ENCODE measurements at regions not wholly inside any gene's neighbourhood (a gene's known extent, or its start where the extent isn't known, plus 50 kb on each side); places are given as distances from the start of the nearest gene placed in this dataset.
"Not testable (repeated sequence)": the region's sequence is repeated elsewhere in the genome, so short reads cannot be mapped to it uniquely, and the experiment has no call there.

DNA sequence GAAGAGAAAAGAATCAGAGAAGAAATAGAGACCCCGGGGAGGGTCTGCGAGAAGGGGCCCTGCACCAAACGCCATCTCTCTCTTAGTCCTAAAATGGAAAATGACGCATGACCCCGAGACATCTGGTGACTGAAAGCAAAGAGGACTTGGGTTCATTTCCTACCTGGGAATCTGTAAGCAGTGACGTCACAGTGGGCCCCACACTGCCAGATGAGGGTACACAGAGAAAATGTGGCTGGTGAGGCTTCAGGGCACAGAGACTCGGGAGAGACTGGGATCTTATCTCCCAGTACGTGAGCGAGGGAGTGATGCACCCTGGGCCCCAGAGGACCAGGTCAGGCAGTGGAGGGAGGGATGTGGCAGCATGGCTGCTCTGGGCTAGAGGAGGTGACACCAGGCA is 288.1 kb upstream of the SFSWAP start:
- no peak for DNase-seq

DNA sequence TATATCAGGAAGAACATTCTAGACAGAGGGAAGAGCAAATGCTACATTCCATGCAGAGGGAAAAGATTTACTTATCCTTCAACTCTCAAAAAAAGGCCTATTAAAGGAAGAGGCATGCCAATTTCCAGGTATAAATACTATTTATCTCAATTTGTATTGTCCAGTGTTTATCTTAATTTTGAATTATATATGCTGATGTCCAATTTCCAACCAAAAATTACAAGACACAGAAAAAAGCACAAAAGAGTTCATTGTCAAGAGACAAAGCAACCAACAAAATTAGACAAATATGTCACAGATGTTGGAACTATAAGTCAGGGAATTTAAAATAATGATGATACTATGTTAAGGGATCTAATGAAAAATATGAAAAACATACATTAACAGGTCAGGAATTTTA is 286.6 kb upstream of the SFSWAP start:
- no peak for DNase-seq

DNA sequence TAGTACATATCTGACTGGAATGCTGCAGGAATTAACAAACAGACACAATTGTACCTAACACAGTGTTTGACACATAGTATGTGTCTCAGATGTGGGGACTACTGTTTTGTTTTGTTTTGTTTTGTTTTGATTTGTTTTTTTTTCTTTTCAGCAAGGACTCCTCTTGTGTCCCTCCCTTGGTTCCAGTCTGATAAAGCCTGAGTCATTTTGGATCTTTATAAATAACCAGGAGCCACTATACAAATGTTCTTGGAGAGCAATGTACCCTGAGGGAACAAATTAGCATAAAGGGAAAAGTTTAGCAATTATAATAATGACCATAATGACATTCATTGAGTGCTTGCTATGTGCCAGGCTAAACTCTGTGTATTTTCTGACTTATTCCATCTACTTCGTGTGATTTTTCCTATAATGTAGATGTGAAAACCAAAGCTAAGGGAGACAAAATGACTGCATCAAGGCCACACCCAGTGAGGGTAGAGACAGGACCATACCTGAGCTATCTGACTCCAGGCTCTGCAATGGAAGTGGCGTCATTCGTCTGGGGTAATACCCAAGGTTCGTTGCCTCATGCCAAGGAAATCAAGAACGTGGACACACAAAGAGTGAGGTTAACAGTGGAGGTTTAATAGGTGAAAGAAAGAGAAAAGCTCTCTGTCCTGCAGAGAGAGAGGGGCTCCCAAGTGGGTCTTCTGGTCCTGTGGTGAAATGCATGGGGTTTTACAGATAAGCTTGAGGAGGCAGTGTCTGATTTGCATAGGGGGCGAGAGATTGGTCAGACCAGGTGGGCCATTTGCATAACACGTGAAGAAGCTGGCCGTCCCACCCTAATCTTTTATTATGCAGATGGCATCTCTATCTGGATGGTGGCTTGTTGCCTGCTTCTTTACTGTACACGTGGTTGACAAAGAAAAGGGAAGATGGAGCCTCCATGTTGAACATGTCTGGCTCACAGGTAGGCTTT is 285.5 kb upstream of the SFSWAP start:
- DNase-seq, result no peak

DNA sequence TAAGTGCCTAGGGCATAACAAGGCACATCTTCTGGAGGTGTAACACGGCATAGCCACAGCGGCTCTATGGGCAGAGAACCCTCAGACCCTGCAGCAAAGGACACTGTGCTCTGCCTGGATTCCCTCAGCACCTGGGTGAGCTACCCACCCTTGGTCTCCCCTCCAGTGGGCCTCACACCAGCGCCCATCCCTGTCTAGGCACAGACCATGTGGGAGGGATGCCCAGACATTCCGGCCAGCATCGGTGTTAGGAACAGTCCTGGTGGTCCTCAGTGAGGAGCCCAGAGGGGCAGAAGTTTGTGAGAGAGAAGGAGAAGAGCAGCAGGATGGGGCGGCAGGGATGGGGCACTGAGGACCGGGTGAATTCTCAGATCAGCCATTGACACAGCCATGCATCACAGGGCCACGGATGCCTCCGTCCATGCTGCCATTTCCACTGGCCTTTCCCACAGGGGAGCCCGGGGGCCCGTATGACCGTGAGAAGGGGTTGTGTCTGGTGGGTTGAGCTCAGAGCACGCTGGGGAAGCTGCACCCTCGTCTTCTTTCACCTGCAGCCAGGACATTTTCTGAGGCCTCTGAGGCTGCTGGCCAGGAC is 282.7 kb upstream of the SFSWAP start:
- no peak for DNase-seq

DNA sequence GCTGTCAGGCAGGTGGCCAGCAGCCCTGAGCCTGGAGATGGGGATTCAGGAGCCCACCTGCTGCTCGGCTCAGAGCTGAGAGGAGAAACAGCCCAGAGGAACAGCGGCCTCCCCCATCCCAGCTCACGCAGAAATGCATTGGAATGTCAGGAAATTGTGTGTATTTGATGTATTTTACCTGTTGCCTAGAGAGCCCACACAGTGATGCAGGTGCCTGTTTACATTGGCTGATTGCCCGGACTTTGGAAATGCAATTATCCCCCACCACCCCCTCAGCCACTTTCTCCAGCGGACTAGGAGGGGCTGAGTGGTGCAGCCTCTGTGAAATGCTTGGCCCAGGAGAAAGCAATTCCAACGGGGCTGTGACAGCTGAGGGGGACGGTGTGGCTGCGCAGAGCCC is 281.7 kb upstream of the SFSWAP start:
- not testable (repeated sequence) for DNase-seq

DNA sequence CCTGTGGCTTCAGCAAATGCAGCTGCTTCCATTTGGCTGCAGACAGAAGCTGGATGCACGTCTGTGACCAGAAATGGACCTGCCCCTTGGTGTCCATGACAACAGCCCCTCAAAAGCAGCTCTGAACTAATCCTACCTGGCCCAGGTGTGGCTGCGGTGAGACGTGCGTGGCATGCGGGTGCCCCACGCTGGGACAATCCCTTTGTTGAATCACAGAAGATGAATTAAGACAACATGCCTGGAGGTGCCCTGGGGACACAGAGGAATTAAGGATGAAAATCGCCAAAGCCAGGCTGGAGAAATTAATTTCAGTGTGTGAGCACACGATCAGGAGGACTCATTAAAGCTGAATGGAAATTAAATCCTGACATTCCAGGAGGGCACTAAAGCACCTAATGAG is 281.2 kb upstream of the SFSWAP start:
- DNase-seq, result not testable (repeated sequence)

DNA sequence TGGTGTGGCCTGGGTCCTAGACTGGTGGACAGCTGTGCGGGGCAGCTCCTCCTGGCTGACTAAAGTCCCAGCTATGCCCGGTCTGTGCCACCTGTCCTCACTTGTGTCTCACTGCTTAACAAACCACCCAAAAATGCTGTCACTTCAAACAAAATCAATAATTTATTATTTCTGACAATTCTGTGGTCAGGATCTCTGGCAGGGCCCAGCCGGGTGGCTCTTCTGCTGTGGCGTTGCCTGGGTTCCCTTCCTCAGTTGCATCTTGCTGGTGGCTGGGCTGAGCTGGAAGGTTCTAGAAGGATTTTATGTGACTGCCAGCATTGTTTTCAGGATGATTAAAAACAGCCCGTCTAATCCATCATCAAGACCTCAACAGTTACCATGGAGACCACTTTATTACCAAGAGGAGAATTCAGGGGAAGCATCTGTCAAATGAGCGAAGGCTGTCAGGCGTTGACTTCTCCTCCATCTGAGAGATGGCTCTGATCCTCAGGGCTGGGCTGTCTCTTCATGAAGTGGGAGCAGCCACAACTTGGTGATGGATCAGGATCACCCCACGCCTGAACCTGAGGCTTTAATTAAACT is 280.6 kb upstream of the SFSWAP start:
- no peak for DNase-seq

DNA sequence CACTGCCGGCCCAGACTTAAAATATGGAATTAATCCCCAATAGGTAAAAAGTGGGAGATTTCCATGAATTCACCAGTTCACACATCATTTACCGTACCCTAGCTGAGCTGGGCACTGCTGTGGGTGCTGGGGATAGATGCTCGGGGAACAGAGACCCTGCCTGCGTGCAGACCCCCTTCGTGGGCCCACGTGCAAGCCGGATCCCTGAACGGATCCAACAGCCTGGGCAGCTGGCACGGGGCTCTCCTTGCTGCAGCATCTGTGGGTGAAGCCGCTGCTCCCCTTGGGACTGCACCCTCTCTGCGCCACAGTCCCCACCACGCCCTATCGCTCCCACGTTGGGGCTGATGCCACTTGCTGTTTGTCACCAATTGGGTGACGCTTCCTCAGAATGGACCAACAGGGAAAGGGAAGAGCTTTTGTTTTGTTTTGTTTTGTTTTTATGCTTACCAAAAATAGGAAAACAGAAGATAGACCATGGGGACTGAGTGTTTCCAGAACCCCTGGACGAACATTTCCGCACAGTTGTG is 279.7 kb upstream of the SFSWAP start:
- not testable (repeated sequence) for DNase-seq

DNA sequence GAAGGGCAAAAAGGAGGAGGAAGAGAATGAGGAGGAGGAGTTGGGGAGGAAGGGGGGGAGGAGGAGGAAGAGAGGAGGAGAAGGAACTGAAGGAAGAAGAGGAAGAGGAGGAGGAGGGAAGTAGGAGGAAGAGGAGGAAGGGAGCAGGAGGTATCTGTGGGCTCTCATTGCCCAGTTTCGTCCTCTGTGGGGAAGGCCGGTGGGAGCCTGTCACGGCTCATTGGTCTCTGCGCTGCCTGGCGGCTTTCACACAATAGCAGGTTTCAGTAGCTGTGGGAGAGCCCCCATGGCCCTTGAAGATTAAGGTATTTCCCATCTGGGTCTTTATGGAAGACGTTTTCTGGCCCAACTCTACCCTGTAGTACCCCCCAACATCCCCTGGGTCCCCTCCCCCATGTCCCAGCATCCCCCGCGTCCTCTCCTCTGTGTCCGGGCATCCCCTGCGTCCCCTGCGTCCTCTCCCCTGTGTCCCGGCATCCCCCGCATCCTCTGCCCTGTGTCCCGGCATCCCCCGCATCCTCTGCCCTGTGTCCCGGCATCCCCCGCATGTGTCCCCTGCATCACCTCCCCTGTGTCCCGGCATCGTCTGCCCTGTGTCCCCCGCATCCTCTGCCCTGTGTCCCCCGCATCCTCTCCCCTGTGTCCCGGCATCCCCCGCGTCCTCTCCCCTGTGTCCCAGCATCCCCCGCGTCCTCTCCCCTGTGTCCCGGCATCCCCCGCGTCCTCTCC is 278.2 kb upstream of the SFSWAP start:
- no peak for DNase-seq

DNA sequence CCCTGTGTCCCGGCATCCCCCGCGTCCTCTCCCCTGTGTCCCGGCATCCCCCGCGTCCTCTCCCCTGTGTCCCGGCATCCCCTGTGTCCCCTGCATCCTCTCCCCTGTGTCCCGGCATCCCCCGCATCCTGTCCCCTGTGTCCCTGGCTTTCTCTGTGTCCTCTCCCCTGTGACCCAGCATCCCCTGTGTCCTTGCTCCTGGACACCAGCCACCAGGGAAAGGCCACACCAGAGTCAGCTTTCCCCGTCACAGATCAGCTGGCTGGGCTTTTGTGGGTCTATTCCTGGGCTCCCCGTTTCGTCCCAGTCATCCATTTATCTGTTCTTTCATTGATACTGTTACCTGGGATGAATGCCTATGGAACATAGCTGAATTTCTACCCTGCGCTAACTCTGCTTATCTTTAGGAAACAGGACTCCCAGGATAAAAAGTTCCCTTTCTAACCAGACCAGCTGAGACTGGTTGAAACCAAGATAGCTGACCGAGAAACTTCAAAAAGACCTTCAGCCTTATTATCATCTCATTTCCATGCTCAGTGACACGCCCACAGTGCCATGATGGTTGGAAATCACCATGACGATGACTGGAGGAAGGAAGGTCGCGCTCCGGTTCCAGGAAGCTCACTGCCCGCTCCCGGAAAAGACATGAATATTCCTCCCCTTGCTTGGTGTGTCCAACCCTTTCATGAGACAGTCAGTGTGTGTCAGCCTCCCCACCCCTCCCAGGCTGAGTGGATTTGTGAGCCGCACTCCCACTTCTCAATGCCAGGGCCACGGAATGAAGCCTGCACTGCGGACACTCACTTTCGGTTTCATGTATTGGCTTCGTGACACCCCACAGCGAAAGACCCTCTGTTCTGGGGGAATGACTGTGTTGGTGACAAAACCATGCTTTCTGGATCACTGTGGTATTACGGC is 276.4 kb upstream of the SFSWAP start:
- DNase-seq, result no peak

DNA sequence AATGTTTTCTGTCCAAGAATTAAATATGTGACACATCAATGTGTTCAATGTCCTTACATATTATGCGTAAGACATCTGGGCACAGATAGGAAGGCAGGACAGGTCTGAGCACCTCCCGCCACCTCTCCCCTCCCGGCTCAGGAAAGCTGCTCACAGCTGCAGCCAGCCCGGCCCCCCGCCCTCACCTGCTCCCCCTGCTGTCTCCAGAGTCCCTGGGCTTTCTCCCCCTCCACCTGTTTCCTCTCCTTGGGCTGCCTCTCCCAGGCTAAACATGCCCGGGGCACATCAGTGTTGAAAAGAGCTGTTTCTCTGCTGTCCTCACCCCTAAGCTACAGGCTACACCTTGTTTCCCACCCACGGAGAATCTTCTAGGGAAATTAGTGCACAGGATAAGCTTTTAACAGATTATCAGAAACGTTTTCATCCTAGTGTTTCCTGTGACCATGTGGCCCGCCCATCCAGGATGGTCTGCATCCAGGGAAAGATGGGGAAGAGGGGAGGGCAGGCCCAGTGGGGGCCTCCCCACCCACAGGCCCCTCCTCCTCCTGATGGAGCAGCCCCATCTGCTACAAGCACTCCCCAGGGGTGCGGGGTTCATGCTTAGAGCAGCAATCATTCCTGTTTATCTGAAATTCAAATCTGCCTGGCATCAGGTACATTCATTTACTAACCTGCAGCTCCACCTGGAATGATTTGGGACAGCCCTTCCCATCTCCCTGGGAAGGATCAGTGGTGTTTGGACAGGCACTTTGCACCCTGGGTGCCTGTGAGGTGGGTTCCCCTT is 273.8 kb upstream of the SFSWAP start:
- DNase-seq, result no peak

DNA sequence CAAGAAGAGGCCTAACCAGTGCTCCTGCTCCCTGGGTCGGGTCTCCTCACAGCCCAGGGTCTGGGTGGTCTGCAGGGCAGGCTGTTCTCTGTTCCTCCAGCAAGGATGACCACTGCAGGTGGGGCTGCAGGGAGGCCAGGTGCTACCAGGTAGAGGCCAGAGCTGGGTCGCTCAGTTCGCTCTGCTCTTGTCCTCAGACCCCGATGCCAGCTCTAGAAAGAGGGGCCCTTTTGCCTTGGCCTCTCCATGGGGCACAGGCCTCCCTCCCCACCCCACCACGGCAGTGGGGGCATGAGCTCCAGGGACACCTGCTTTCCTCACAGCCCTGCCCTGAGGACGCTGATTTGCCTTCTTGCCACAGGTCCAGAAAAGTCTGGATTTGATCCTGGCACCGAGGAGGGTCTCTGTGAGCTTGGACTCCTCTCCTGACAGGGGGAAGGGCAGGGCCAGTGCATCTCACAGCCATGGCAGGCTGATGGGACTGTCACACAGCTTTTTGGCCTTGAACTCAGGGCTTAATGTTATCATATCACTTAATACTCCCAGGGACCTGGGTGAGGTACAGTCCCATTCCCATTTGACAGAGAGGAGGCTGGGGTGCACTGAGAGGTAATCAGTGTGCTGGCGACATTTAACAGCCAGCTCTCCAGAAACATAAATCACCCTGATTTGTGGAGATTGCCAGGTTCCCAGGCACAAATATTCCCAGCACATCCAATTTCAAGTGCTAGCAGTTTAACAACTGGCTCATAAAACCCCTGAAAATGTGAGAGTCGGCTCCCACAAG is 273.0 kb upstream of the SFSWAP start:
- no peak for DNase-seq

DNA sequence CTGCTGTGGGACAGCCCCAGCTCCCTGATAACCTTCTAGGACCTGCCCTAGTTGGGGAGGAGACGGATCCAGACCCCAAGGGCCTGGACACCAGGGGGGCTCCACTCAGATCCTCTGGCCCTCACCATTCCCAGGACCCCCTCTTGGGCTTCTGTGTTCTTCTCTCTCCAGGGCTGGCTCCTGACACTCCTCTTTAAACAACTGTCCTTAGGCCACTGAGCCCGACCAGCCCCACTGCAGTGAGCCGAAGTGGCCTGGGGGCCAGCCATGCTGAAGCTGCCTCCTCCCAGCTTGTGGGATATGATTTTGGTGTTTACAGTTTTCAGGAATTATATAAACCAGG is 272.4 kb upstream of the SFSWAP start:
- DNase-seq, result not testable (repeated sequence)

DNA sequence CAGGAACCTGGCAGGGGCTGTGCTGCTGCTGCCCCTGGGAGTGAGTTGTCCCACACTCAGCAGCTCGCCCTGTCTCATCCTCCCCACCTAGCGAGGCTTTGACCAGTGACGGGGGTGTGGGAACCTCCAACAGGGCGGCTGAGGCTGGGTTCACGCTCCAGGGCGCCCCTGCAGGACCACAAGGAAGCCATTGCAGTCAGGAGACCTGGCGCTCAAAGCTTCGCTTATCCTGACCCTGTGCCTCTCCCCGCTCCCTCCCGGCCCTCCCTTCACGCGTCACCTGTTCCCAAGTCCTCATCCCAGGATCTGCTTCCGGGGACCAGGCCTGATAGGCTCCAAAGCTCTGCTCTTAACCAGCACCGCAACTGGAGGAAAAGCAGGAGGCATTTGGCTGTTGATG is 272.0 kb upstream of the SFSWAP start:
- DNase-seq, result no peak

DNA sequence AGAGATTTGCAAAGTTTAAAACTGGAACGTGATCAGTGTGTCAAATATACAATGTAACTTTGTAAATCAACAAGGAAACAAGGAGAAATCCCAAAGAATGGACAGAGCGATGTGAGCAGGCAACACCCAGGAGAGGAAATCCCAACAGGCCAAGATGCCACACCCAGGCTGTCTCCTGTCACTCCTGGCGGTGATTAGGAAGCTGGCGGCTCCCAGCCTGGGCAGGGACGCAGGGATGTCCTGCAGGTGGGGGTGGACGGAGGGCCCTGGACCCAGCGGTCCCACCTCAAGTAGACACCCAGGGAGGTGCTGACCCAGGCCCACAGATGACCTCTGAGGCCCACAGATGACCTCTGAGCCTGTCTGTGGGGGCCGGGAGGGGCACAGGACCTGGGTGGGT is 271.1 kb upstream of the SFSWAP start:
- DNase-seq, result not testable (repeated sequence)

DNA sequence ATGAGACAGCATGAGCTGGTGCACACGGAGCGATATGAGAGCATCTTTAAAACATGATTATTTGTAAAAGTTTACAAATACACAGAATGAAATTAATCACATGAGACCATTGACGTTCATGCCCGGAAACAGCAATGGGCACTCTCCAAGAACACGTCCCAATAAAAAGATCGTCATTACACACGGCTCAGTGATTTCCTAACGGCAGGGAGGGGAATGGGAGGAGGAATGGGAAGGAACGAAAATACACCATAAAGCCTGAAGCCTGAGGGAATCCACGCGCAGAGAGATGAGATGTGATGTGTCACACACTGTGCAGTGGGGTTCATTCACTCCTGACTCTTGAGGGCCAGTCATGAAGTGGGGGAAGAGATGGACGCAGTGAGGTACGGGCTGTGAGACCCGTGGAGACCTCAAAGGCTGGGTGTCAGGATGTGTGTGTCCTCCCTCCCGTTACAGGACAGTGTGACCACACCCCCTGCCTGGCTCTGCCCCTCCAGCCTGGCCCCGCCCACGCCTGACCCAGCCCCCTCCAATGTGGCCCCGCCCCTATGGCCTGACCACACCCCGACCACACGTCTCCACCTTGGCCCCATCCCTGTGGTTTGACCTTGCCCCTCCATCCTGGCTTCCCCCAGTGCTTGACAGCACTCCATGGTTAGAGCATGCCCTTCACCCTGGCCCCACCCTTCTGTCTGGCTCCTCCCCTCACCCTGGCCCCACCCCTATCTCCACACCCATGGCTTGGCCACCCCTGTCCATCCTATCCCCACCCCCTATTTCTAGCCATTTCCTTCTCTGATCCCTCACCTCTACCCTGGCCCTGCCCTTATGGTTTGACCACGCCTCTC is 270.5 kb upstream of the SFSWAP start:
- not testable (repeated sequence) for DNase-seq

DNA sequence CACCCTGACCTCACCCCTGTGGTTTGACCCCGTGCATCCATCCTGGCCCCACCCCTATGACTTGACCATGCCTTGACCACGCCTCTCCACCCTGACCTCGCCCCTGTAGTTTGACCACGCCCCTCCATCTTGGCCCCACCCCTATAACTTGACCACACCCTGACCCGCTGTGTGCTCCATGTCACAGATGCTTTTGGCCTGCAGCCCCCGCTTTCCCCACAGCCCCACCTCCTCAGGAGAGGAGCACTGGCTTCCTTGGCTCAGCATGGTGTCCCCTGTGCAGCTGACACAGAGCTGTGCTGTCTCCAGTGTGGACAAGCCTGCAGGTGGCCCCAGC is 269.9 kb upstream of the SFSWAP start:
- no peak for DNase-seq

DNA sequence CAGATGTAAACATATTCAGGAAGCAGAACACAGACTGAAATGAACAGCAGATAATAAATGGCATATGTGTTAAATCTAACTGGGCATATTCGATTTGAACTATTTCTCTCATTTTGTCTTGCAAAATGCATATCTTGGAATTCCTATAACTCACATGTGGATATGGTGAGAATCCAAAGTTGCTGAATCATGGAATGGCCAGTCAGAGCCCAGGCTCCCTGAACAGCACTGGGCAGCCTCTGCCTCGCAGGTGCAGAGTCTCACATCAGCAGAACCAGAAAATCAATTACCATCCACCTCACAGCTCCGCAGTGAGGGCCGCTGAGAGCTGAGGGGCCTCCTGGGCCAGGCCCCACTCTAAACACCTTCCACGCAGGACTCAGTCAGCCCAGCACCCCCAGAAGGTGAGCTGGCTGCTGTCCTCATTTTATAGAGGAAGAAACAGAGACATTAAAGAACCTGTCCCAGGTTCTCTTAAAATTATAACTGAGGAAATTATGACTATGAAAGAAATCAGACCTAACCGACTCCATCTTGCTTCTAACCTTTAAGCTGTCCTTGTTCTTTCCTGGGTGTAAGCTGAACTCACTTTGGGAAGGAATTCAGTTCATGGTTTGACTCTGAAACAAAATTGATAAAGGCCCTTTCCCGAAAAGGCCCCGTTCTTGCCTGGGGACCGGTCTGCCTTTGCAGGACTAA is 269.1 kb upstream of the SFSWAP start:
- no peak for DNase-seq

Data from central memory CD4-positive, alpha-beta T cell (primary cell).